Right lung (tissue), 2 donors: ENCODE measurements at regions not wholly inside any gene's neighbourhood (a gene's known extent, or its start where the extent isn't known, plus 50 kb on each side); places are given as distances from the start of the nearest gene placed in this dataset.

Experiments used
- DNase-seq, 2 donors: peaks; one replicate each; pipeline ENCODE4 v3.0.0-alpha.2; 2013

DNA sequence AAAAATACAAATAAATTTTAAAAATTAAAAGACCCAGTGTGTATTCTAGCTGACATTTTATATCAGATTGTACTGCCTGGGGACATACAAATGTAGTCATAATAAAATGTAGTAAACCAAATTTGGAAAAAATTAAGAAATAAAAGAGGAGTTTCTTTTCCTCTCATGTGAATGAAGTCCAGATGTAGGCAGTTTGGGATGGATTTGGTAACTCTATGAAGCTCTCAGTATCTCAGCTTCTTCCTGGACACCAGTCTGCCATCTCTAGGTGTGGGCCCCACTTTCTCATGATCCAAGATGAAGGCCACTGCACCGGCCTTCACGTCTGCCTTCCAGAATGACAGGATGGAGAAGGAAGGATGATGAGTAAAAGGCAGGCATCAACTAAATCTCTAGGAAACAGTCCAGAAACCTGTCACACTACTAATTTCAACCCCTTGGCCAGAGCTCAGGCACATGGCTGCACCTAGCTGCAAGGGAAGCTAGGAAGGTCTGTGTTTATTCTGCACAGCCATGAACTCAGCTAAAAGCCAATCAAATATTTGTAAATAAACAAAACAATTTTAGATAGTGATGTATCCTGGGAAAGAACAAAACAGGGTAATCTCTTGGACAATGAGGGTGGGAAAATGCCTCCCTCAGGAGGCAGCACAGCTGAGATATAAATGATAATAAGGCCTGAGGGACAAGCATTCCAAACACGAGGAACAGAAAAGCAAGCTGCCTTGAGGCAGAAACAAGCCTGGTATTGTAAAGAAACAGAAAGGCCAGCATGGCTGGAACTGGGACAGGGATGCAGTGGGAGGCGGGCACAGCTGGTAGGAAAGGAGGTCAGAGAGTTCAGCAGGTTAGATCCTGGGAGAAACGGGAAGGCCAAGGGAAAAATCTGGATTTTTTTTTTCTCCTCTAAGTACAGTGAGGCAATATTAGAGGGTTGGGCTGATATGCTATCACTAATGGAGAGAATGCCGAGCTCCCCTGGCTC, 88.5 kb upstream of the PTPN1 start:
- DNase-seq: no peak

DNA sequence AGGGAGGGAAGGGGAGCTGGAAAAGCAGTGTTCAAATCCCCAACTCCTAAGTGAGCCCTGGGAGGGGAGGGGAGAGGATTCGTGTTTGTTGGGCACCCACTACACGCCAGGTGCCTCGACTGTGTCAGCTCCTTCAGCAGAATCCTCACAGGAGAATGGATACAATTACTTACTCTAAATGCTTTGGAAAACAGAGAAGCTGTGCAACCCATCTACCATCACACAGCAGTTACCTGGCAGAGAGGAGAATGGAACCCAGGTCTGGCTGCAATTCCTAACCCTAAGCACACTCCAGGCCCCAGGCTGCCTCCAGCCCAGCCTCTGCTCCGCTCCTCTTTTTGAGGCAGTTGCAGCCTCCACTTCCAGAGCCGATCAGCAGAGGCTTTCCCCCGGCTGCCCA, 86.4 kb upstream of the PTPN1 start:
- no peak for DNase-seq

DNA sequence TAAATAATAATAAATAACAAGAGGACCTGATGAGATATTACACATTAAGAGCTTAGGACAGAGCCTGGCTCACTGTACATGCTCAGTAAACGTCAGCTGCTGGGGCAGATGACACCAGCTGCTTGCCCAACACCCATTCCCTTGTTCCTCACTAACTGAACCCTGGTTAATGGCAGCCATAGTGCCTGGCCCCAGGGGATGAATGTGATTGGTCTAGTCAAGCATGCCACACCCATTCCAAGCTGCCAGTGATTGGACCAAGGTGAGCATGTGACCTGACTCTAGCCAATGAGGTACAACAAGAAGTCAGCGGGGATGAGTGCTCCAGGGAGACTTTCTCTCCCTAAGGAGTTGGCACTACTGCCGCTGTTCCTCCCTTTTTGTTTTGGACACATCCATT, 85.1 kb upstream of the PTPN1 start:
- no peak for DNase-seq

DNA sequence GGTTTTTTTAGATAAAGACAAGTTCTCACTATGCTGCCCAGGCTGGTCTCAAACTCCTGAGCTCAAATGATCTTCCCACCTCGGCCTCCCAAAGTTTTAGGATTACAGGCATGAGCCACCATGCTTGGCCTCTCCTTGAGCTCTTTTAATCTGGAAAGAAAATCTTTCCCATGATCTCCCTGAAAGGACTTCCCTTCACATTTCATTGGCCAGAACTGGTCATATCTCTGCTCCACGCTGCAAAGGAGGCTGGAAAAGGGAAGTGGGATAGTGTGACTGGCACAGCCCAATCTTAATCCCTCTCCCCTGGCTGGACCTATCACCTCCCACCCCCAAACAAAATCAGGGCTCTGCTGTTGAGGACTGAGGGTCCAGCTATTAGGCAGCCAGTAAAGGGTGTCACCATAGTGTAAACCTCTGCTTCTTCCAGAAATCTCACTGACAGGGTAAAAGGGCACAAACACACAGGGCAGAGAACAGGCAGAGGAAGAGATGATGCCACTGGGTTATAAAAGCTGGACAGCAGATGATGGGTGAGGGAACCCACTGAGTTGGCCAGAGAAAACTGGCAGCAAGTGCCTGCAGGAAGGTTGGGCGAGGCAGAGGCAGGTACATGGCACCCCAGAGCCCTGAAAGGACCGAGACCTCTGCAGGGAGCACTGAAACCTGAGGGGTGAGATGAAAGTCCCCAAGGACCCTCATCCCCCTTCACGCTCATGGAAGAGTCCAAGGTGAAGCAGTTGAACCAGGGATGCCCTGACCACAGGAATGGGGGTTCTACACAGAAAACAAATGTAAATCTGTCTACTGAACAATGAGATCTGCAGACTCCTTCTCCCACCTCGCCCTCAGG, 83.1 kb upstream of the PTPN1 start:
- no peak for DNase-seq

DNA sequence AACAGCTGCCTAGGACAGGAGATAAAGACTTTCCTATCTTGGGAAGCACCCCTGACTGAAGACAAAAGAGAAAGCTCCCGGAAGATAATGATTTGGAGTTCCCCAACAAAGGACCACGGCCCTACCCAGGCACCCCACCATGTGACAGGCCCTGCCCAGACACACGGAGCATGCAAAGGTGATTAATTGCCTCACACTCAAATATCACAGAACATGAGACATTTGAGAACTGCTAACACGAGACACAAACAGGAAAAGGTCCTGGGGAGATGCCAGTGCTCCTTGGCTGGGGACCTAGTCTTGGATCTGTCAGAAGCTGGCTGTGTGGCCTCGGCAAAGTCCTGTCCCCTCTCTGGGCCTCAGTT, 82.5 kb upstream of the PTPN1 start:
- DNase-seq: no peak

DNA sequence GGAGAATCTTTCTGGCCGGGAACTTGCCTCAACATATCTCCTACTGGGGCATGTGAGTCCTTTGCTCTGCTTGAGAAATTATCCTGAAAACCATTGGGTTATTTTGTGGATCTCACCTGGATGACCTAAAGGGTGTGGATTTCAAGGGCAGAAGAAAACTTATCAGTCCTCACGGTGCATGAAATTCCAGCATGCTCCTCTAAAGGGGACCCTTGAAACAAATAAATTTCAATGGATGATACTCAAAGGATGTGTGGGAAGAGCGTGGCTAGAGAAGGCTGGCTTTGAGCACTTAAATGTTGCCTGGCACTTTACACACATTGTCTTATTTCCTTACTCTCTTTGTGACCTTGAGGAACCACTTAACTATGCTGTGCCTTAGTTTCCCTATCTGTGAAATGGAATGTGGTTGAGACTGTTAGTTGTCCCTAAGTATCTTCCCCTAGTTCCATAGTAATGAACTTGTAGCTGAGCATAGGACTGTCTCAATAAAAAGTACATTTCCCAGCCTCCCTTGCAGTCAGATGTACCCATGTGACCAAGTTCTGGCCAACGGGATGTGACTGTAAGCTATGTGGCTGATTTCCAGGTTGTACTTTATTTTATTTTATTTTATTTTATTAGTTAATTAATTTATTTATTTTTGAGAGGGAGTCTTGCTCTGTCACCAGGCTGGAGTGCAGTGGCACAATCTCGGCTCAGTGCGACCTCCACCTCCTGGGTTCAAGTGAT, 81.9 kb upstream of the PTPN1 start:
- DNase-seq: no peak

DNA sequence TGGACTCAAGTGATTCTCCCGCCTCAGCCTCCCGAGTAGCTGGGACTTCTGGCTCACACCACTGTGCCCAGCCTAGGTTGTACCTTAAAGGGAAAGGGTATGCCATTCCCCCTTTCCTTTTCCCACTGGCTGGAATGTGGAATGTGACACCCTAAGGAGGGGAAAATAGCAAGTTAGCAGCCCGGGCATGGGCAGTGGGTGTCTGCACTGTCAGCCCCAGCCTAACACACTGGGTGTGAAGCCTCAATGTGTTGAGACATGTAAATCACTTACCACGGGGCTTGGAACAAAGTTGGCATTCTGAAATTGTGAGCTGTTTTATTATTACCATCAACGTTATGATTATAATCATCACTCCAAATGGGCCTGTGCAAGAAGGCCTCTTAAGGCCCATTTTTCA, 80.8 kb upstream of the PTPN1 start:
- no peak for DNase-seq

DNA sequence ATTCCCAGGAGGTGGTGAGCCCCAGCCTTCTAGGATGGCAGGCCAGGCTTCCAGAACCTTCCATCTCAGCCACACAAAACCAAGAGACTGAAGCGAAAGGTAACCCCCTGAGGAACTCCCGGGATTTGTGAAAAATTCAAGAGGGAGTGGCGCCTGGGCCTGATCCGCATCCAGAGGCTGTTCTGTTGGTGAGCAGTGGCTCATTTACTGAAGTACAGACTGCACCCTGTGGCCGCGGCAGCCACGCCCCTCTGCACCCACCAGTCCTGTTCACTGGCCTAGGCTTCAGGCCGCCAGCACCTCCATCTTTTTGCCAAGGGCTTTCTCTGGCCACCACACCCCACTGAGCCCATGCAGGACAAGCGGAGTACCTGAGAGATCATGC, 79.1 kb upstream of the PTPN1 start:
- DNase-seq: no peak

DNA sequence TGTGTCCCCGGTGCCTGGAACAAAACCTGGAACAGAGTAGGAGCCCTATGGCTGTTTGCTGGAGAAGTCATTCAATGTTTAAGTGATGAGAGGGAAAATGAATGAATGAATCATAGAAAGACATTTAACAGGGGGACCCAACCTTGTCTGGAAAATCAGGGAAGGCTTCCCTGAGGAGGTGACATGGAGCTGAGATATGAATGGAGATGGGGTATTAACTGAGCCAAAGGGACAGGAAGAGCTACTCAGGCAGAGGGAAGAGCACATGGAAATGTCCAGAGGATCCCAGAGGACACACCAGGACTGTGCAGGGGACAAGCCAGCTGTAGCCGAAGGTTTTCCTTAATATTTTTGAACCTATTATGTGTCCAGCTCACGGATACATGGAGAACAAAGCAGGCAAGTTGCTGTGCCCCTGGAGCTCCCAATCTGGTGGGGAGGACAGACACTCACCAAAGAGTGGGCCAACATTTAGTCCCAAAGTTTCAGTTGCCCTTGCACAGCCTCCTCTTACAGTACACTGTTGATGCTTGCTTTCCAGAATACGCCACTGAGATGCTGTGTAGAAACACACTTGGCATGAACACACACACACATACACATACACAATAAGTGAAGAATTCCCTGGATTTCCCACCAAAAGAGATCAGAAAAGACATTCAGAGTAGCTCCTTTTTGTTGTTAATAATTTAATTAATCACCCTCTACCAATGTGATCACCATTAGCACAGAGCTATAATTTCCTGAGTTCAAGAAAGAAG, 77.0 kb upstream of the PTPN1 start:
- DNase-seq: no peak

DNA sequence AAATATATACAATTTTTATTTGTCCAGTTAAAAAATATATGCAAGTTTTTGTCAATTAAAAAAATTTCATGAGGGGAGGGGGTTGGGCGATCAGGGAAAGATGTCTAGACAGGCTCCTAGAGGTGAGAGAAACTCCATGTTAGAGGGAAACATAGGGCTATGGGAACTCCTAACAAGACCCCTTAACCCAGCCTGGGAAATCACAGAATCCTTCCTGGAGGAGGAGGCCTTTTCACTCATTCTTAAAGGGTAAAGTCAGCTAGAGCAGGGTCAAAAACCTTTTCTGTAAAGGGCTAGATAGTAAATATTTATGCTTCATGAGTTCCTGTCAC, 75.9 kb upstream of the PTPN1 start:
- no peak for DNase-seq

DNA sequence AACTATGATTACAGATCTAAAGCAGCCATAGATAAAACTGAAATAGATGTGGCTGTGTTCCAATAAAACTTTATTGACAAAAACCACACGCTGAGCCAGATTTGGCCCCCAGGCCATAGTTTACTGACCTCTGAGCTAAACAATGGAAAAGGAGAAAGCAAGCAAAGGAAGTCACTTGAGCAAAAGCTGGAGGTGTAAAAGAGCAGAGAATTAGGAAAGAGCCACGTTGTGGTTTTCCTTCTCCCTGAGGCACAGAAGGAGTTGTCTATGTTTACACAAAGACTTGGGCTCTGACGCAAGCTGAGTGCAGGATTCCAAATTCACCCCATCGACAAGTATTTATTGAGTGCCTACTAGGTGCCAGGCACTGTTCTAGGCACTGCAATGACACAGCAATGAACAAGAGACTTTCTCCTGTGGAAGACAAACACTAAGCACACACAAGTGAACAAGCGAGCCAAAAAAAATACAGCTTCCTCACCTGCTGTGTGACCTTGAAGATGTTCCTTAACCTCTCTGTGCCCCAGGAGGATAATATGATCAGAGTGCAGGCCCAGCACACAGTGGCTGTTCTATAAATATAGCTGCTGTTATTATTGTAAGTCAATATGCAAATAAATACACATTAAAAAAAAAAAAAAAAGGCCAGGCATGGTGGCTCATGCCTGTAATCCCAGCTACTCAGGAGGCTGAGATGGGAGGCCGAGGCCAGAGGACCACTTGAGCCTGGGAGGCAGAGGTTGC, 75.4 kb upstream of the PTPN1 start:
- no peak for DNase-seq

DNA sequence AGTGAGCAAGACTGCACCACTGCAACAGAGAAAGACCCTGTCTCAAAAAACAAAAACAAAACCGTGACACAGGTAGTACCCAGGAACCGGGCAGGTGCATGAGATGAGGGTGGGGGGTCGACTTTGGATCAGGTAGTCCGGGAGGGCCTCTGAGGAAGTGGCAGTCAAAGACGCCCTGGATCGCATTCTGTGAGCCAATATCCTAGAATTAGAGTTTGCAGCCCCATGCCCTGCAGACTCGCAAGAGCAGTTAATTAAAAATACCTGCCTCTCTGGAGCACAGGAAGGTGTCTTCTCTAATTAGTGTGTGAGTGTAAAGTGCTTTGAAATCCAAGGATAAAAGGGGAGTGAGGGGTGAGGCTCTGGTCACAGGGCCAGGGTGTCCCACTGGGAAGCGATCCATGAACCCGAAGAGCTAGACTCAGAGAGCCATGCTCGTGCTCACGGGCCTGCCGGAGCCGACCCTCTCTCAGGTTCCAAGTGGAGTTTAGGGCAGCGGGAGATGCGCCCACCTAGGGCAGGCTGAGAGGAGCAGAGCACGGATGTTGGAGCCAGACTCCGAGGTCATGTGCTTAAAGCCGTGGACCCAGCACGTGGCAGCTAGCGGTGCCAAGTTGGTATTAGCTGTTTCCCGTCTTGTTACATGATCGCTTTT, 74.7 kb upstream of the PTPN1 start:
- DNase-seq: no peak

DNA sequence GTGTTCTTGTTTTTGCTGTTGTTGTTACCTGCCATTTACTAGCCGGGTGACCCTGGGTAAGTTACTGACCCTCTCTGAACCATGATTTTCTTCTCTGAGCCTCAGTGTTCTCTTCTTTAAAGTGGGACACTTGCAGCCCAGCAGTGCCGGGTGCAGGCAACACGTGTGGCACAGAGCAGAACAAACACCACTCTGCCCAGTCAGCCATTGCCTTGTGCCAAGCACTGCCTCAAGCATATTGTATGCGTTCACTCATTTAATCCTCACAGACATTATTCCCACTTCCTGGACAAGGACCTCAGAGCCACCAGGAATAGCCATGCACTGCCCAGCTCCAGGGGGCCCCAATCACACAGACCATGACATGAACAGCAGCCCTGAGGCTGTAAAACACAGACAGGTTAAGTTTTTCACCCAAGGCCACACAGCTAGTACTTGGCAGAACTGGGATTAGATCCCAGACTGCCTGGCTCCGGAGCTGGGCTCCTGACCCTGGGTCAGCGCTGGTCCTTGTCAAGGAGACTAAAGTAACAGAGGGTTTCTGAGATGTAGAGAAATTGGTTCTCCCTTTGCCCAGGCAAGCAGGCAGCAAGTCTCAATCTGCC, 74.0 kb upstream of the PTPN1 start:
- DNase-seq: no peak

DNA sequence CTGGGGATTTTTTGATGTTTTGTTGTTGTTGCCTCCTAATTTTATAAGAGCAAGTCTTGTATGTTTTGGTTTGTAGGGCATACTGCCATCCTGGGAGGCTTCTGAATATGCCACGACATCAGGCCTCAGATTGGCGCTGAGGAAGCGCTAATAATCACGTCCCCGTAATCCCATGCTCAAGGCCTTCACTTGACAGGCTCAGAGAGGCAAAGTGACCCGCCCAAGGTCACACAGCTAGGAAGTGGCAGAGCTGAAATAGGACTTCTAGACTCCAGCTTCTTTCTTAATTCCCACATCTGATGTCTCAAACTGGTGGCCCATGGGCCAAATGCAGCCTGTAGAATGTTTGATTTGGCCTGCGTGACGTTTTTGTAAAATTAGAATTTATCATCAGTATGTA, 73.5 kb upstream of the PTPN1 start:
- DNase-seq: no peak

DNA sequence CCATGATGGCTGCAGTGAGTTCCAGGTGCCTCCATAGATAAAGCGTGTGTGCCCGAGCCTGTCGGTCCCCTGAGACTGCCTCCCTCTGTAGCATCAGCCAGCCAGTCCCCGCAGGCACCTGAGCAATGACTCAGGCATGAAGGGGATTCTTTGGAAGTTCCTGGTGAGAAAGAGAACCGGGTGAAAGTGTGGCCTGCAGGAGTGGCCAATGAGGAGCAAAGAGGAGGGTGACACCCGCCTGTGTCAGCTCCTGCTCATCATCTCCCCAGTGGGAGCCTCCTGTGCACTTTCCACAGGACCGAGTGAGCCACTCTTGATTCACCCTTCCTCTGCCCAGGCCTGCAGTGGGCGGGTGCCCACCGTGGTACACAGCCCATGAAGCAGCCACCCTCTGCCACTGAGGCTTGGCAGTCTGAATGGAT, 71.2 kb upstream of the PTPN1 start:
- DNase-seq: no peak

DNA sequence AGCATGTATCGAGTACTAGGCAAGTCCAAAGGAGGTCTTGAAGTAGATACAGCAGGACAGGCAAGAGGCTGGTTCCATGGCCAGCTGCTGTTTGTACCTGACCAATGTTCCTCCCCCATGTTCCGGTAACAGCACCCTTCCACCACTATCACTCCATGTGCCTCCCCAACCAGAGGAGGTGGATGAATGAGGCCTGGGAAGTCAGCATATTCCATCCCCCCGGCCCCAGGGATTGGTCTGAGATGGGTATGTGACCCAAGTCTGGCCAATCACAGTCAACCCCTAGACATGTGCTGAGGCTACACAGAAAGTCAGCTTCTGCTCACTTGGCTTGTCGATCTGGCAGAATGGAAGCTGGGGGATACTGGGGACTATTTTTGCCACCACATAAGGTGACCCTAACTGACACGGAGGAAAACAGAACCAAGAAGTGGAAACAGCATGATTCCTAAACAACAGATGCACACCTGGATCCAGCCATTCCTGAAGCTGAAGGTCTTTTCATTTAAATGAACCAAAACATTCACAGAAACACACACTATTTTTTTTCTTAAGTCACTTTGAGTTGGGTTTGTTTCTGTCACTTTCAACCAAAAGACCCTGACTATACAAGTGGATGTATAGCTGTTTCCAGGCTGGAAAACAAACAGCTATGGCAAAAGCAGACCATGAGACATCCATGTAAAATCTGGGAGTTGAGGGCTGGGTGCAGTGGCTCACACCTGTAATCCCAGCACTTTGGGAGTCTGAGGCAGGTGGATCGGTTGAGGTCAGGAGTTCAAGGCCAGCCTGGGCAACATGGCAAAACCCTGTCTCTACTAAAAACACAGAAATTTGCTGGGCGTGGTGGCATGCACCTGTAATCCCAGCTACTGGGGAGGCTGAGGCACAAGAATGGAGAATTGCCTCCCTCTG, 70.4 kb upstream of the PTPN1 start:
- DNase-seq: no peak

DNA sequence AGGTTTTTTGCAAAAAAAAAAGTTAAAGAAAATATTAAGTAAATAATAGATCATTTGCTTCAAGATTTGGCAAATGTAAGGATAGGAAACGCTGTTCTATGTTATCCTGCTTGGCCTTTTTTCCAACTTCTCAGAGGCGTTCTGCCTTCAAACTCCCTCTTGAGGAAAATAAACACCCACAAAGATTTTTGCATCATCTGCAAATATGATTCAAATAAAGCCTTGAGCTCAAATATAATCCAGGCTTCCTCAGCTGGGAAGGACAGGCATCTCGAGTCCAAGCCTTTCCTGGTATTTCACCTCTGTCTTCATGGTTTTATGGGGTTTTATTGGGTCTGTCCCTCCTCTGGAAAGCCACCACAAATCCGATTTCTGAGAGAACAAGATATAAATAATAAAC, 67.7 kb upstream of the PTPN1 start:
- no peak for DNase-seq

DNA sequence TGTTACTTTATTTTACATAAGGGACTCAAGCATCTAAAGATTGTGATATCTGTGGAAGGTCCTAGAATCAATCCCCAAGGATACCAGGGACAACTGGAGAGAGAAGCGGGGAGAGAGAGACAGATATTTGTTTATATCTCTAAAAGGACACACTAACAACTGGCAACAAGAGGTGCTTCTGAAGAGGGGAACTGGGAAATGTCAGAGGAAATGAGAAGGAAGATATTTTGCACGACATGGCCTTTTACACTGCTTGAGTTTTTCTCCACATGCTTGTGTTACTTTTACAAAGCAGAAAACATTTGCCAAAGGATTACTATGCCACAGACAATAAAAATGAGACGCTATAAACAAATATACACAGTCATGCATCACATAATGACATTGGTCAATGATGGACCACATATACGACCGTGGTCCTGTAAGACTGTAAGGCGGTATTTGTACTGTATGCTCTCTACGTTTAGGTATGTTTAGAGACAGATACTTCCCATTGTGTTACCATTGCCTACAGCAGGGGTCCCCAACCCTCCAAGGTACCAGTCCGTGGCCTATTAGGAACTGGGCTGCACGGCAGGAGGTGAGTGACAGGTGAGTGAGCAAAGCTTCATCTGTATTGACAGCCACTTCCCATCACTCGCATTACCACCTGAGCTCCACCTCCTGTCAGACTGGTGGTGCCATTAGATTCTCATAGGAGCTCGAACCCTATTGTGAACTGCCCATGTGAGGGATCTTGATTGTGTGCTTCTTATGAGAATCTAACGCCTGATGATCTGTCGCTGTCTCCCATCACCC, 64.6 kb upstream of the PTPN1 start:
- DNase-seq: no peak
